Muscle layer of duodenum (tissue), 2 donors: ENCODE measurements at regions not wholly inside any gene's neighbourhood (a gene's known extent, or its start where the extent isn't known, plus 50 kb on each side); places are given as distances from the start of the nearest gene placed in this dataset.

ENCODE experiments used
- H3K27ac ChIP-seq: one replicate; pipeline ENCODE4 v1.7.0; 2013; ENCODE audit warnings: mild to moderate bottlenecking, low read length
- H3K27me3 ChIP-seq: one replicate; pipeline ENCODE4 v1.7.0; 2013; ENCODE audit warnings: low read depth, mild to moderate bottlenecking, control low read depth, low read length
- H3K36me3 ChIP-seq, 2 donors: one replicate each; pipeline ENCODE4 v1.7.0; 2013; ENCODE audit warnings: low read length in 2 of 2, control low read depth in 1 of 2, mild to moderate bottlenecking in 1 of 2; ENCODE audit not compliant: insufficient read depth in 2 of 2, control insufficient read depth in 1 of 2
- H3K4me1 ChIP-seq, 2 donors: one replicate each; pipeline ENCODE4 v1.7.0; 2013; ENCODE audit warnings: low read length in 2 of 2, mild to moderate bottlenecking in 2 of 2, control low read depth in 1 of 2, moderate library complexity in 1 of 2; ENCODE audit not compliant: insufficient read depth in 2 of 2, control insufficient read depth in 1 of 2
- H3K4me3 ChIP-seq, 2 donors: one replicate each; pipeline ENCODE4 v1.7.0; 2013; ENCODE audit warnings: low read length in 2 of 2, low read depth in 1 of 2, mild to moderate bottlenecking in 1 of 2
- H3K9me3 ChIP-seq, 2 donors: one replicate each; pipeline ENCODE4 v1.7.0; 2013; ENCODE audit warnings: low read length in 2 of 2, control low read depth in 1 of 2, mild to moderate bottlenecking in 1 of 2; ENCODE audit not compliant: control insufficient read depth in 1 of 2
- donor health status: healthy.

DNA sequence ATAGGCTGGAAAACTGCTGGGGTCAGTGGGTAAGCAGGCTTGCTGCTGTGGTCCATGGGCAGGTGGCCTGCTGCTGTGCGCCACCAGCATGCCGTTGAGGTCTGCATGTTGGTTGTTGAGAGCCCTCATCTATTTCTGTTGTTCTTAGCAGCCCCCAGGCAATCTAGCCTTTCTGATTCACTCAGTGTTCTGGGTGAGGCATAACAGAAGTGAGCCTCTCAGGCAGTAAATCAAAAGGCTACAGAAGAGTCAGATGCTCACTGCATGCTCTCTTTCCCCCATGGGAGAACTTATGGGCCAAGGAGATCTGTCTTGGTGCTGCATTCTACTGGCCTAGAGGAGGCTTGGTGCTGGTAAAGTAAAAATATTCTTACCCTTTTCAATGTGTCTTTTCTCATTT lies 67.8 kb upstream of the ATP10A start:
- Histone ChIP-seq H3K4me3 (no peak overlapping the region), H3K4me1 (peaks cover 0 to 10% of the 10 kb centered on the region in 2 donors), H3K27me3 (no peaks in the 10 kb centered on the region), H3K27ac (no peak overlapping the region), H3K9me3 (peaks cover 0 to 4% of the 10 kb centered on the region in 2 donors), H3K36me3 (no peaks in the 10 kb centered on the region)
